GM12873 (cell line): ENCODE measurements at regions not wholly inside any gene's neighbourhood (a gene's known extent, or its start where the extent isn't known, plus 50 kb on each side); places are given as distances from the start of the nearest gene placed in this dataset.

Experiments used
- CTCF ChIP-seq: IDR thresholded peaks from 2 replicates; pipeline ENCODE4 v1.5.1; 2012; ENCODE audit warnings: low read depth, mild to moderate bottlenecking, moderate library complexity, low read length, control low read depth; ENCODE audit not compliant: insufficient read depth; ENCODE audit errors: missing control alignments

- TF ChIP-seq CTCF, result no peak
Measured at GRCh38 chr16:9340526-9341256, 249.2 kb downstream of the HAPSTR1 start.

- TF ChIP-seq CTCF, result no peak
Measured at GRCh38 chr16:9343276-9343675, 251.8 kb downstream of the HAPSTR1 start.

GRCh38 chr16:9344508-9344907, 253.1 kb downstream of the HAPSTR1 start:
- TF ChIP-seq CTCF, result no peak

GRCh38 chr16:9345046-9345445, 253.6 kb downstream of the HAPSTR1 start:
- TF ChIP-seq CTCF, result no peak

GRCh38 chr16:9345880-9346279, 254.4 kb downstream of the HAPSTR1 start:
- TF ChIP-seq CTCF, result no peak

- no peak for TF ChIP-seq CTCF
Measured at GRCh38 chr16:9348912-9349311, 257.5 kb downstream of the HAPSTR1 start.

- no peak for TF ChIP-seq CTCF
Measured at GRCh38 chr16:9351440-9351839, 260.0 kb downstream of the HAPSTR1 start.
